Breast epithelium (tissue), 4 donors: ENCODE measurements at regions not wholly inside any gene's neighbourhood (a gene's known extent, or its start where the extent isn't known, plus 50 kb on each side); places are given as distances from the start of the nearest gene placed in this dataset.

Source experiments
- DNase-seq, 2 donors: peaks; one replicate each; pipeline ENCODE4 v3.0.0-alpha.2; 2019; ENCODE audit warnings: low spot score in 2 of 2
- H3K27ac ChIP-seq, 2 donors: fragments of 200-600 bp; sonication (generic) in 1 of 2; one replicate each; pipeline ENCODE4 v1.5.1; 2016 to 2019; ENCODE audit warnings: mild to moderate bottlenecking in 1 of 2
- H3K27me3 ChIP-seq, 2 donors: fragments of 200-600 bp; sonication (generic) in 1 of 2; one replicate each; pipeline versions ENCODE4 v1.5.1 to v1.6.0; 2017 to 2019; ENCODE audit warnings: control low read depth in 1 of 2, mild to moderate bottlenecking in 1 of 2
- H3K36me3 ChIP-seq: fragments of 200-600 bp; one replicate; pipeline ENCODE4 v1.5.1; 2019
- H3K4me1 ChIP-seq, 2 donors: fragments of 200-600 bp; sonication (generic); one replicate each; pipeline ENCODE4 v1.5.1; 2016 to 2019; ENCODE audit warnings: control low read depth in 1 of 2
- H3K4me3 ChIP-seq, 3 donors: fragments of 200-600 bp; sonication (generic); 1 replicate in 2 of 3; 2 replicates in 1 of 3; pipeline ENCODE4 v1.5.1; 2016 to 2019; ENCODE audit warnings: mild to moderate bottlenecking in 3 of 3, moderate library complexity in 2 of 3
- H3K9me3 ChIP-seq, 2 donors: fragments of 200-600 bp; sonication (generic) in 1 of 2; one replicate each; pipeline ENCODE4 v1.5.1; 2016 to 2019; ENCODE audit warnings: control low read depth in 1 of 2
- CTCF ChIP-seq, 3 donors: fragments of 450-650 bp; IDR thresholded peaks; one replicate each; pipeline ENCODE4 v1.5.1; 2016 to 2017; ENCODE audit warnings: antibody characterized with exemption in 3 of 3, mild to moderate bottlenecking in 3 of 3, moderate library complexity in 3 of 3
- POLR2A ChIP-seq: fragments of 450-650 bp; IDR thresholded peaks from one replicate; pipeline ENCODE4 v1.6.1; 2016; ENCODE audit warnings: antibody characterized with exemption, mild to moderate bottlenecking, moderate library complexity
- POLR2AphosphoS5 ChIP-seq, 3 donors: sonication (generic); formaldehyde crosslinking; IDR thresholded peaks; one replicate each; pipeline ENCODE4 v1.6.1; 2017; ENCODE audit warnings: antibody characterized with exemption in 3 of 3
- intact Hi-C: fragments of 100-400 bp; cut with DNase I; formaldehyde crosslinking; loops from one replicate; pipeline ENCODE4 v1.15.1; 2023; ENCODE audit warnings: low total_unique reads

GRCh38 chr1:218886101-218886871 is 287.4 kb upstream of the LYPLAL1 start:
- H3K36me3 ChIP-seq, result no peaks in the 10 kb centered on the region
- no peaks in the 10 kb centered on the region for H3K9me3 ChIP-seq
- H3K27me3 ChIP-seq, result no peaks in the 10 kb centered on the region
- no peak for DNase-seq
- H3K4me1 ChIP-seq, result no peaks in the 10 kb centered on the region
- no peak overlapping the region for H3K27ac ChIP-seq
- H3K4me3 ChIP-seq, result no peak overlapping the region
- intact Hi-C loops, result no loop called here
- TF ChIP-seq CTCF (IDR thresholded peaks at IDR 0.05) (no peak), POLR2AphosphoS5 (IDR thresholded peaks at IDR 0.05) (no peak), POLR2A (no peak)

GRCh38 chr1:218887141-218887925 is 286.3 kb upstream of the LYPLAL1 start:
- H3K9me3 ChIP-seq, result no peaks in the 10 kb centered on the region
- intact Hi-C loops, result loop anchor here (1.0 kb wide), 1 partner anchor 28 kb away; no protein-coding TSS in a partner anchor
- no peaks in the 10 kb centered on the region for H3K36me3 ChIP-seq
- no peak for DNase-seq
- no peaks in the 10 kb centered on the region for H3K4me1 ChIP-seq
- no peaks in the 10 kb centered on the region for H3K27me3 ChIP-seq
- TF ChIP-seq POLR2AphosphoS5 (IDR thresholded peaks at IDR 0.05) (no peak), POLR2A (no peak), CTCF (IDR thresholded peaks at IDR 0.05) (no peak)
- no peak overlapping the region for H3K4me3 ChIP-seq
- H3K27ac ChIP-seq, result no peak overlapping the region

DNA sequence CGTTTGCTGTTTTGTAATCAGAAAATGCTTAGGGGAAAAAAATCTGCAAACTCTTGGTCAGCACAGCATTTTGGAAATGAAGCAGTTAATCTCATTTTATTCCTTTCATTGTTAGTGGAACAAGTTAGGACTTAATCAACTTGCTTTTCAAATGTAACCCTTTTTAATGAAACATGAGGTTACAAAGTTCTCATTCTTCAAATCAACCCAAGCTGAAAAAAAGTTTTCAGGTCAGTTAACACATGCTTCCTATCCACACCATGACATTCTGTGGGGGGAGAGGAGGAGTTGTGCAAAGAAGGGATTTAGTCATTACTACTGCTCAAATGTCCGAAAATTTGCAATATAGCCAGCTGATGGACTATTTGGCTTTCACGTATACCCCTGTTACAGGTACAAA is 283.2 kb upstream of the LYPLAL1 start:
- no peak overlapping the region for H3K4me3 ChIP-seq

DNA sequence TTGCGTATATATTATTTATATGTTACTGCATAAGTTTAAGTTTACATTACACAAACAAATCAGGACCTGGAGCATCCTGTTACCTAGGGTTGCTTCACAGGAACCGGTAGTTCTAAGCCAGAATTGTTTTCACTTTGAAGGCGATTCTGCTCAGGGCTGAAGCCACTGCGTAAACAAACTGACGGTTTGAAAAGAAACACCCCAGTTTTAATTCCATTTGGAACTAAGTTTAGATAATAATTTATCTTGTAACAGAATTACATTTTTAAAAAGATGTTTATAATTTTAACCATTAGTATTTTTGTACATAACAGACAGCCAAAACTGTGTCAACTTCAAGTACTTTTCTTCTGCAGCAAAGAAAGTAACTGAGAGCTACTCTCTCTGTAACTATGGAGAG is 282.1 kb upstream of the LYPLAL1 start:
- Histone ChIP-seq H3K4me3 (no peak overlapping the region), H3K27ac (no peak overlapping the region), H3K36me3 (no peaks in the 10 kb centered on the region), H3K27me3 (no peaks in the 10 kb centered on the region), H3K9me3 (no peaks in the 10 kb centered on the region), H3K4me1 (no peaks in the 10 kb centered on the region)
- TF ChIP-seq POLR2AphosphoS5 (IDR thresholded peaks at IDR 0.05), result no peak
- TF ChIP-seq POLR2A, result no peak
- no peak for TF ChIP-seq CTCF (IDR thresholded peaks at IDR 0.05)
- intact Hi-C loops, result no loop called here
- no peak for DNase-seq

More for the DNA sequence above, 283.2 kb upstream of the LYPLAL1 start:
- Histone ChIP-seq H3K27ac (no peak overlapping the region), H3K27me3 (no peaks in the 10 kb centered on the region), H3K9me3 (no peaks in the 10 kb centered on the region), H3K36me3 (no peaks in the 10 kb centered on the region), H3K4me1 (no peaks in the 10 kb centered on the region)
- intact Hi-C loops, result no loop called here
- no peak for DNase-seq
- TF ChIP-seq POLR2A (no peak), CTCF (IDR thresholded peaks at IDR 0.05) (no peak), POLR2AphosphoS5 (IDR thresholded peaks at IDR 0.05) (no peak)

DNA sequence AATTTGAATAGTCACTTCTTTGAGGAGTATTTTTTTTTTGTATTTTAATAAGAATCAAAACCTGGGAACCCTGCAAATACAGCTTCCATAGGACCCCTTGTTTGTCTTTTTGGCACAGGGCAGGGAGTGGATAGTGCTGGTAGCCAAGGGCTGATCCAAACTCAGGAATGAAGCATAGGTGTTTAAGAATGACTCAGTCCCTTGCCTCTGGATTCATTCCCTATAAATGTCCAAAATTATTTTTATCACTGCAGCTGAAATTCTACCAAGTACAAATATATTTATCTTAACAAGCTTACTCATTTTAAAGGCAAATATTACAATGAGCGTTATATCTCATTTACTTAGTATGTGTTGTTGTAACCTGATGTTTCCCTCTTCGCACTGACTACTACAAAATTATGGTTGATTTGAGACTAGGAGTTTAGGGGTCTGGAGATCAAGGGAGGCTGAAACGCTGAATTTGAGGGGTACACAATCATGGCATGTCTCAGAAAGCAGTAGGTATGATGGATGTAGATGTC is 278.6 kb upstream of the LYPLAL1 start:
- Histone ChIP-seq H3K27ac (no peak overlapping the region), H3K36me3 (no peaks in the 10 kb centered on the region), H3K4me1 (no peaks in the 10 kb centered on the region), H3K9me3 (no peaks in the 10 kb centered on the region), H3K27me3 (no peaks in the 10 kb centered on the region), H3K4me3 (no peak overlapping the region)
- DNase-seq, result no peak
- intact Hi-C loops, result loop anchor here (5.0 kb wide), 1 partner anchor 1002 kb away; no protein-coding TSS in a partner anchor
- TF ChIP-seq CTCF (IDR thresholded peaks at IDR 0.05) (no peak), POLR2A (no peak), POLR2AphosphoS5 (IDR thresholded peaks at IDR 0.05) (no peak)
